ENCODE measurements at regions not wholly inside any gene's neighbourhood (a gene's known extent, or its start where the extent isn't known, plus 50 kb on each side); places are given as distances from the start of the nearest gene placed in this dataset.
"Not testable (repeated sequence)": the region's sequence is repeated elsewhere in the genome, so short reads cannot be mapped to it uniquely, and the experiment has no call there.

DNA sequence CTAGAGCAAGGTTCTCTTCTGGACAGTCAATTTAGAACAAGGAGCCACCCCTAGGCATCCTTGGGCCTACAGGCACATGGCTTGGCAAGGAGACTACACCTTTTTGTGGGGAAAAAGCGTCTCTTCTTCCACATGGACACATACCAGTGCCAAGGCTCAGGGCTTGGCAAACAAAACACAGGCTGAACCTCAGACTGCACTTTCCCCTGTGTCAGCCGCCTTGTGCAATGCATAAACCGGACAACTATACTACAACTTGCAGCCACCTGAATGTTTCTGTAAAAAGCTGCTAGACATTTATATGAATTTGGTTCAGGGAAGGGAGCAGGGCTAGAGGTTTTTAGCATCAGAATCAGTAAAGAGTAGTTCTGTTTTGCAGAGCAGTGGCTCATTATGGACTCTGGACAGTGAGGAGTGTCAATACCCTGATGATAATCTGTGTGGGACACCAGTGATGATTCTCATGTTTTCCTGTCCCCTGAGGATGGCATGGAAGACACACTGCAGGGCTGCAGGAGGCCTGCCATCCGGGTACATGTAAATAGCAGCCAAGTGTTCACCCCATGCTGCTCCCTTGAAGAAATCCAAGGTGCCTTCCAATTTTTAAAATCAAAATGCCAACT lies 118.9 kb downstream of the GATA3 start:
- in situ Hi-C loops (cut with MboI; ENCODE audit: low sequenced_read_pairs), result no loop called here

- in situ Hi-C loops (cut with MboI; ENCODE audit: low sequenced_read_pairs), result no loop called here
Observed at GRCh38 chr10:8173866-8174243, 119.4 kb downstream of the GATA3 start.

GRCh38 chr10:8174762-8175161 lies 120.3 kb downstream of the GATA3 start:
- in situ Hi-C loops (cut with MboI; ENCODE audit: low sequenced_read_pairs), result no loop called here

GRCh38 chr10:8177526-8177925 lies 123.0 kb downstream of the GATA3 start:
- in situ Hi-C loops (cut with MboI; ENCODE audit: low sequenced_read_pairs), result not testable (repeated sequence)

DNA sequence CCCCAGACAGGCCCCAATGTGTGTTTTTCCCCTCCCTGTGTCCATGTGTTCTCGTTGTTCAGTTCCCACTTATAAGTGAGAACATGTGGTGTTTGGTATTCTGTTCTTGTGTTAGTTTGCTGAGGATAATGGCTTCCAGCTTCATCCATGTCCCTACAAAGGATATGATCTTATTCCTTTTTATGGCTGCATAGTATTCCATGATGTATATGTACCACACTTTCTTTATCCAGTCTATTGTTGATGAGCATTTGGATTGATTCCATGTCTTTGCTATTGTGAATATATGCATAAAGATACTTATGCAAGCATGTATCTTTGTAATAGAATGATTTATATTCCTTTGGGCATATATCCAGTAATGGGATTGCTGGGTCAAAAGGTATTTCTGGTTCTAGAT lies 125.3 kb downstream of the GATA3 start:
- in situ Hi-C loops (cut with MboI; ENCODE audit: low sequenced_read_pairs), result not testable (repeated sequence)

- in situ Hi-C loops (cut with MboI; ENCODE audit: low sequenced_read_pairs), result no loop called here
Observed at GRCh38 chr10:8180360-8181109, 126.0 kb downstream of the GATA3 start.

DNA sequence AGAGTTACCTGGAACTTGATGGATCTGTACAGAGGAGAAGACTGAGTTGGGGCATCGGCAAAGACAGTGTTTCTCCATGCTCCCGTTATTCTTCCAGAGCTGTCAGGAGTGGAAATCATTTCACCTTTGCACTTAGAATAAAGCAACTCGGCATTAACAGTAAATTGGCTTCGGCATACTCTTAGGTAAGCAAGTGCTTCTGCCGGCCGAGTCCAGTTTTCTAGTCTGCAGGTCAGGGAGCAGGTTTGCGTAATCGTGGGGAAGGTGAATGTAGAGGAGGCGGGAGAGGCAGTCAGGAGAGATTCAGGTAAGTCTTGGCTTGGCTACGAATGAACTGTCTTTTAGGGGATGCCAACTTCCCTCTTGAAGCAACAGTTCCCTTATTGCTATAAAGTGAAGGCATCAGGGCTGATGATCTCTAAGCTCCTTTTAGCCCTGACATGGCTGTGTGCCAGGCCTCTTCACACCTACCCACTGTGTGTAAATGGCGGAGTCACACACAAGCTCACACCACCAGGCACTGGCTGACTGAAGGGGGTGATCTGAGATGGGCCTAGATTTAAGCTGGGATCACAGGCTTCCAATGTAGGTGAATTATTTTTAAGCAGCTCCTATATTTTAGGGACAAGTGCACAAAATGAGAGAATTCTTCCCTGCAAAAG lies 127.1 kb downstream of the GATA3 start:
- in situ Hi-C loops (cut with MboI; ENCODE audit: low sequenced_read_pairs), result no loop called here

DNA sequence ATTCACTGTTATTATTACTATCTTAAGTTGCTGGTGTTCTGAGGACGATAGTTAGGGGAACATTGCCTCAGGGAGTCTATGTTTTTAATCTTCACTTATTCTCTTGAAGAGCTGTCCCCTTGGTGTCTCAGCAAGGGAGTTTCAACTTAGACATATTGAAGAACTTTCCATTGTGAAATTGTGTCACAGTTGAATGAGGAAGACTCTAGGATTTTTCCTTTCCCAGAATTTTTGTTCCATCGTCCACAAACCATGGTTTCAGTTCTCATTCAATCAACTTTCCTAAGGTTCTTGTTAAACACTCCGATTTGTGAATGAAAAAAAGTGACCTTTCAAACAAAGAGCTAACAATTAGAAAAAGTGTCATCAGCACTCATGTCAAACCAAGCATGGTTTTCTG lies 128.3 kb downstream of the GATA3 start:
- in situ Hi-C loops (cut with MboI; ENCODE audit: low sequenced_read_pairs), result no loop called here

GRCh38 chr10:8183241-8183704 lies 128.8 kb downstream of the GATA3 start:
- in situ Hi-C loops (cut with MboI; ENCODE audit: low sequenced_read_pairs), result no loop called here

DNA sequence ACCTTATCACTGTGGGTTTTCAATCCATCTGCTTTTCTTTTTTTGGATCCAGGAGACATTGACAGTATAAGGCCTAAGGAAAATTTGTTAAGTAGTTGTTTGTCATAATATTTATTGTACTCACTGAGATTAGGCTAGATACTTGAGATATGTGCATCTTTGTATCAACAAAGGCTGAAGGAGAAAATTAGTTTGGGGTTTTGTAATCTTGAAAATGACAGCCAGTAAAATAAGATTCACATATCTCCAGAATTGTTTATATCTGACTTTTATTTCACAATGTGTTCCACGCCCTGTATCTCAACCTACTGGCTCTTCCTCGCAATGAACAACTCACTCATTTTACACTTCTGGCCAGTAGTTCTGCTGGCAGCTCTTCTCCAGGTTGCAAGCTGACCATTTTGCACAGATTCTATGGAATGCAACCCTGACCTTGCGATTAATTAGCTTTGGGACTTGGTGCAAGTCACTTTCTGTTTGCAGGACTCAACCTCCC lies 132.7 kb downstream of the GATA3 start:
- in situ Hi-C loops (cut with MboI; ENCODE audit: low sequenced_read_pairs), result no loop called here

DNA sequence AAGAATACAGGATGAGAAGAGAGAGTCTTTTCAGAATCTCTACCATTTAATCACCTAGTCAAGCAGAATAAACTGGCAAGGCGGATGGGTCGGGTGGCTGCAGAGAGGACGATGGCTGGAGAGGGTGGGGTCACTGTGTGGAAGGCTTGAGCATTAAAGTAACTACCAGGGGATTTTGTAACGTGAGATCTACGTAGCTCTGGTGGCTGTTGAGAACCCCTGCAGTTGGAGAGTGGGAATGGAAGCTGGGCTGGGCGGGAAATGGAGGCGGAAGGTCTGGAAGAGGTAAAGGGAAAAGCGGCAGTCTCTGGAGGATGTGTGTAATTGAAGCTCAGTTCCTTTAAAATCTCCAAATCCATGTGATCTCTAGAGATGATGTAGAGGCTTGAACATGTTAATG lies 135.0 kb downstream of the GATA3 start:
- in situ Hi-C loops (cut with MboI; ENCODE audit: low sequenced_read_pairs), result no loop called here

- in situ Hi-C loops (cut with MboI; ENCODE audit: low sequenced_read_pairs), result no loop called here
Observed at GRCh38 chr10:8192301-8192700, 137.8 kb downstream of the GATA3 start.

- in situ Hi-C loops (cut with MboI; ENCODE audit: low sequenced_read_pairs), result no loop called here
Observed at GRCh38 chr10:8193546-8193945, 139.1 kb downstream of the GATA3 start.

DNA sequence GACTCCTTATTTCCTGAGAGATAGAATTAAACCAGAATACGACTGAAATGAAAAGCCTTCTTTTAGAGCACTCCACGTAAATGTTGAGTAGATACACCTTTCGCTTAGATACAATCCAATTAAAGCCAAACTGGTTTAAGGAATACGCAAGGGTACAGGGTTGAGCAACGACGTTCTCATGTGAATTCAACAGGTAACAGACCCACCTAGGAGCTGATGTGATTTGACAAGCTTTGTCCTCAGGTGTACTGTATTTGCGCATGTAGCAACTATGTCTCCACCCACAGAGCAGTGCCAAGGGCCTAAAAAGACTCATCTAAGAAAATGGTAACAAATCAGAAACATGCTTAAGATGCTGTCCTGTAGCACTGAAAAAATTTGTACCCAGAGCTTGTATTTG lies 139.6 kb downstream of the GATA3 start:
- in situ Hi-C loops (cut with MboI; ENCODE audit: low sequenced_read_pairs), result no loop called here

DNA sequence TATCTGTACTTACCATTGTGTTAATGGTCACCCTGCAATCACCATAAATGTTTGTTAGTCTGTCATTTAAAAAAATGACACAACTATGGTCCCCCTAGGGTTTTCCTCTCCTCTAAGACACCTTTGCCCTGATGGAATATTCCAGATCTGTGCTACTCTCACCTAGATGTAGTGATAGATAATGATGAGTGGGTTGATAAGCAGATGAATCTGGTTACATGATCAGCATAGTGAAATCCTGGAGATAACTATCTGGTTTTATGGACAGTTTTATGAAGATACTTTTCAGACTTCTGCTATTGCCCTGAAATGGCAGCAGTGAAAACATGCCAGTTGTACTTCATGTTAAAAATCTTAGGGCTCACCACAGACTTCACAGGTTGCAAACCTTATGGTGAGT lies 152.4 kb downstream of the GATA3 start:
- in situ Hi-C loops (cut with MboI; ENCODE audit: low sequenced_read_pairs), result no loop called here

GRCh38 chr10:8211631-8212030 lies 157.1 kb downstream of the GATA3 start:
- in situ Hi-C loops (cut with MboI; ENCODE audit: low sequenced_read_pairs), result no loop called here

- in situ Hi-C loops (cut with MboI; ENCODE audit: low sequenced_read_pairs), result no loop called here
Observed at GRCh38 chr10:8213735-8214134, 159.2 kb downstream of the GATA3 start.

GRCh38 chr10:8214587-8214986 lies 160.1 kb downstream of the GATA3 start:
- in situ Hi-C loops (cut with MboI; ENCODE audit: low sequenced_read_pairs), result no loop called here

GRCh38 chr10:8216893-8217292 lies 162.4 kb downstream of the GATA3 start:
- in situ Hi-C loops (cut with MboI; ENCODE audit: low sequenced_read_pairs), result no loop called here

DNA sequence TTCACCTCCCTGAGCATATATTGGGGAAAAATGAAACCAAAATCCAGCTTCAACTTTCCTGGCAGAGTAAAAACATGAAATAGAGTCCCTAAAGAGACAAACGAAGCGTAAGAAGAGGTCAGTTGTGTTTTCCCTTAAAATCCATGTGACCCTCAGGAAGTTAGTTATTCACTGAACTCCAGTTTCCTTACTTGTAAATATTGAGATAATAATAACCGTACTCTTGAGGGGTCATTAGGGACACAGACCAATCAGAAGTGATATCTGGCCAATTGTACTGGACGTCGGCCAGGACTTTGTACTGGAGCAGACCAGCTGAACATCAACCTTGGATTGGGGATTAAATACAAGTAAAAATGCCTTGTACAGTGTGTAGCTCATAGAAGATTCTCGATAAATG lies 167.0 kb downstream of the GATA3 start:
- in situ Hi-C loops (cut with MboI; ENCODE audit: low sequenced_read_pairs), result no loop called here

GRCh38 chr10:8224591-8224990 lies 170.1 kb downstream of the GATA3 start:
- in situ Hi-C loops (cut with MboI; ENCODE audit: low sequenced_read_pairs), result no loop called here

DNA sequence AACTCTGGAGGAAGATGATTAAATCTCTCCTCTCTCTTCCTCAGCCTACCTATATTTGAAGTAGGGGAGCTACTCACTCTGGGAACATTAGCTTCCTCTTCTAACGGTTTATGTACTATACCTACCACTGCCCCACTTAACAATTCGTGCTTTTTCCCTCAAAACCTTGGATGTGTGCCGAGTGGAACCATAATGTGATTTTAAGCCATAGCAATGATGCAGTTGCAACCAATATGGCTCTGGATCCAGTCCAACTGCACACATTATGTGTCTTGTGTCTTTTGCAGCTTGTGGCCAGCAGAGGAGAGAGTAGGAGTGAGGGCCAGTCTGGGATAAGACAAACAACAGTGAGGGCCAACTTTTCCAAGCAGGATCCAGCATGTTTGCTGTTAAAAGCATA lies 170.7 kb downstream of the GATA3 start:
- in situ Hi-C loops (cut with MboI; ENCODE audit: low sequenced_read_pairs), result no loop called here

Measured in HL-60/S4 (cell line).